Neutrophil (primary cell): ENCODE measurements at regions not wholly inside any gene's neighbourhood (a gene's known extent, or its start where the extent isn't known, plus 50 kb on each side); places are given as distances from the start of the nearest gene placed in this dataset.

Experiments used
- H3K27ac ChIP-seq: fragments of 200-600 bp; sonication (generic); 2 replicates; pipeline ENCODE4 v1.5.1; 2016; ENCODE audit warnings: mild to moderate bottlenecking, moderate library complexity
- H3K27me3 ChIP-seq: fragments of 200-600 bp; sonication (generic); 2 replicates; pipeline ENCODE4 v1.6.0; 2016; ENCODE audit warnings: mild to moderate bottlenecking
- H3K36me3 ChIP-seq: fragments of 200-600 bp; sonication (generic); 2 replicates; pipeline ENCODE4 v1.5.1; 2017
- H3K4me1 ChIP-seq, 2 experiments: fragments of 200-600 bp in 1 of 2; sonication (generic) in 1 of 2; 1 replicate in 1 of 2; 2 replicates in 1 of 2; pipeline versions ENCODE4 v1.5.1 to v1.6.1; 2013 to 2016; ENCODE audit warnings: low read depth in 1 of 2, low read length in 1 of 2, mild to moderate bottlenecking in 1 of 2, moderate library complexity in 1 of 2; ENCODE audit not compliant: control insufficient read depth in 1 of 2, insufficient read depth in 1 of 2
- H3K4me3 ChIP-seq, 2 experiments: fragments of 200-600 bp in 1 of 2; sonication (generic) in 1 of 2; 1 replicate in 1 of 2; 2 replicates in 1 of 2; pipeline ENCODE4 v1.5.1; 2013 to 2016; ENCODE audit warnings: low read depth in 1 of 2, low read length in 1 of 2, mild to moderate bottlenecking in 1 of 2, moderate library complexity in 1 of 2
- H3K9me3 ChIP-seq: fragments of 200-600 bp; sonication (generic); 2 replicates; pipeline ENCODE4 v1.5.1; 2016
- TF ChIP-seq, protein P1 (sequence below): fragments of 200-600 bp; sonication (generic); IDR thresholded peaks from 2 replicates; pipeline ENCODE4 v1.5.1; 2016; ENCODE audit warnings: antibody characterized with exemption

DNA sequence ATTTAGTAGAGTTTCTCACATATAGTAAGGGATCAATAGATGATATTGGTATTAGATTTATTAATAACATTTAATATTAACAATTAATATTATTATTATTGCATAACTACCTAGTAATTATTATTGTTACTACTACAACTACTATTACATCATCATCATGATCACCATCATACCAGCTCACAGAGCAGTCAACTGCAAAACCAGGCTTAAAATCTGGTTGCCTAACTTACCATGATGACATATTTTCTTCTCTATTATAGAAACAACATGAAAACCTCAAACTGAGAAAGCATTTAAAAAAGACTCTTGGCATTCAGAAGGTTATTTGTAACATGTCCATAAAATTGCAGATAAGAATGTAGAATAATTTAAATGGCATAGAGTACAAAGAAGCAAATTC lies 247.0 kb upstream of the TTC29 start:
- H3K27ac ChIP-seq = no peak overlapping the region
- H3K27me3 ChIP-seq = no peaks in the 10 kb centered on the region
- H3K36me3 ChIP-seq = no peaks in the 10 kb centered on the region
- TF ChIP-seq, protein P1, sequence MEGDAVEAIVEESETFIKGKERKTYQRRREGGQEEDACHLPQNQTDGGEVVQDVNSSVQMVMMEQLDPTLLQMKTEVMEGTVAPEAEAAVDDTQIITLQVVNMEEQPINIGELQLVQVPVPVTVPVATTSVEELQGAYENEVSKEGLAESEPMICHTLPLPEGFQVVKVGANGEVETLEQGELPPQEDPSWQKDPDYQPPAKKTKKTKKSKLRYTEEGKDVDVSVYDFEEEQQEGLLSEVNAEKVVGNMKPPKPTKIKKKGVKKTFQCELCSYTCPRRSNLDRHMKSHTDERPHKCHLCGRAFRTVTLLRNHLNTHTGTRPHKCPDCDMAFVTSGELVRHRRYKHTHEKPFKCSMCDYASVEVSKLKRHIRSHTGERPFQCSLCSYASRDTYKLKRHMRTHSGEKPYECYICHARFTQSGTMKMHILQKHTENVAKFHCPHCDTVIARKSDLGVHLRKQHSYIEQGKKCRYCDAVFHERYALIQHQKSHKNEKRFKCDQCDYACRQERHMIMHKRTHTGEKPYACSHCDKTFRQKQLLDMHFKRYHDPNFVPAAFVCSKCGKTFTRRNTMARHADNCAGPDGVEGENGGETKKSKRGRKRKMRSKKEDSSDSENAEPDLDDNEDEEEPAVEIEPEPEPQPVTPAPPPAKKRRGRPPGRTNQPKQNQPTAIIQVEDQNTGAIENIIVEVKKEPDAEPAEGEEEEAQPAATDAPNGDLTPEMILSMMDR = no peak
- H3K4me1 ChIP-seq = no peaks in the 10 kb centered on the region
- H3K4me3 ChIP-seq = no peak overlapping the region
- H3K9me3 ChIP-seq = no peaks in the 10 kb centered on the region

DNA sequence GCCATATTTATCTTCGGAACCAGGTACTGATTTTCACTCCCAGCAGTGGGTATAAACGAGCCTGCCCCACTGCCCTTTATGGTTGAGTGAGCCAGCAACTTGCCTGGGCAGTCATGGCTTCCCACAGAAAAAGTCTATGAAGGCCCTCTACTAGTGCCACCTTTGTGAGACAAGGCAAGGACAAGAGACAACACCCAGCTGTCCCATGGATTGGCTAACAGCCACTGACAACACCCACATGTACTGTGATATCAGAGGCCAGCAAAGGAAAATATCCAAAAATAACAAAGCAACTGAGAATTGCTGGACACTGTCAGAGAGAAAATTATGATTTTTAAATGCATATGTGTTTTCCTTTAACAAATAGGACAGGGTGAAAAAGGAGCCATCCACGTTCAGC lies 248.4 kb upstream of the TTC29 start:
- H3K27ac ChIP-seq = no peak overlapping the region
- TF ChIP-seq, protein P1 = no peak
- no peaks in the 10 kb centered on the region for H3K9me3 ChIP-seq
- no peak overlapping the region for H3K4me3 ChIP-seq
- no peaks in the 10 kb centered on the region for H3K4me1 ChIP-seq
- H3K27me3 ChIP-seq = no peaks in the 10 kb centered on the region
- no peaks in the 10 kb centered on the region for H3K36me3 ChIP-seq

DNA sequence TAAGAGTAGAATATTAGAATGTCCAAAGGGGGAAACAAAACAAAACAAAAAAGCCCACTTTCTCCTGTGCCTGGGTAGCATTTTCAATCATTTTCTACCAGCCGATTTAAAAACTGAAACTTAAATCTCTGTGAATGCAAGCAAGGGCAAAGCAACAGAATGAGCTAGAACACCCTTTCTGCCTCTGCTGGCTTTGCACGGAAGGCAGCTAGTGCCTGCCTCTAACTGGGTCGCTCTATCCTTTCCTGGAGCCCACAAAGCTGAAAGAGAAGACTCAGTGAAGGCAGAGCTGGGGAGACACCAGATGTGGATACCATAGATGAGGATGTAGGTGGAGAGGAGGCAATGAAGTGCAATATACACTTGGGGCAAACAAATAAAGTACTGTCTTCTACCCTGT lies 248.9 kb upstream of the TTC29 start:
- H3K9me3 ChIP-seq = no peaks in the 10 kb centered on the region
- H3K36me3 ChIP-seq = no peaks in the 10 kb centered on the region
- TF ChIP-seq, protein P1 = no peak
- H3K4me3 ChIP-seq = no peak overlapping the region
- no peaks in the 10 kb centered on the region for H3K4me1 ChIP-seq
- H3K27ac ChIP-seq = no peak overlapping the region
- H3K27me3 ChIP-seq = no peaks in the 10 kb centered on the region

DNA sequence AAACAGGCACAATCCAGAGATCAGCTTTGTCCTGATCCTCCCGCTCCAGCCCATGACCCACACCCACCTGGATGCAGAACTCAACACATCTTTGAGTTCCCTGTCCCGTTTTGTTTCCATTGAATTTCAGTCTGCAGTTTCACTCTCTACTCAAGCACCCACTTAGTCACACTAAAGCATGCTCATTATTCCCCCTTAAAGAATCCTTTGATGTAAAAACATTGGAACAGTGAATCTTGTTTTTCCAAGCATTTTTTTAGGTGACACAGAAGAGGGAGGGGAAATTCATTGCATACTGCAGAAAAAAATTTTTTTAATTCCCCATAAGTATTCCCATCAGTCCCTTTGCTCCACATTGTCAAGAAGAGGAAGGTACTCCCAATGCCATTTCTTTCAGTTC lies 249.7 kb upstream of the TTC29 start:
- TF ChIP-seq, protein P1 = no peak
- no peaks in the 10 kb centered on the region for H3K27me3 ChIP-seq

DNA sequence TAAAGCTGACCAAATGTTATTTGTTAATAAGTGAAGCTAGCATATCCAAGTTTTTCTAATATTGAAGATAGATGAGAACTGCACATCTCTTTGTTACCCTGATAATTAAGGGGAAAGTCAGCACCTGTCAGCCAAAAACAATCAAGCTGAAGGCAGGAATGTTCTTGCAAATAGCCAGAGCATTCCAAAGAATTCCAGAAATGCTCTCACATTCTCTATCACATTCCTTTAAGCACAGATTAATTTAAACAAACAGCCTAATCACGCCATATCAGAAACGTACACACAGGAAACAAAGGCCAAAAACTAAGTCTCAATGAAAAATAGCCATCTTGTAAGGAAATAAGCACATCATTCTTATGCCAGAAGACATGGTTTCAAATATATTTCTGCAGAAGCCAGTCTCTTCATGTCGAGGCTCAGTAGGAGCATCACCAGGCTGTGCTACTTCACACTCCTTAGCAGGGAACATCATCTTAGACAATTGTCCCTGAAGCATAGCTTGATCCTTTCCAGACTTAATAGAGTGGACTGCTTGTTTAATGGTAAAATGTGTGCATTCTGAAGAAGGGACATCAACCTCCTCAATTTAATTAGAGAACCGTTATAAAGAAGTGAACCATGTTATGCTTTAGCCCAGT lies 252.9 kb upstream of the TTC29 start:
- Histone ChIP-seq H3K36me3 (no peaks in the 10 kb centered on the region), H3K27ac (no peak overlapping the region), H3K4me3 (no peak overlapping the region), H3K4me1 (no peaks in the 10 kb centered on the region), H3K27me3 (no peaks in the 10 kb centered on the region), H3K9me3 (no peaks in the 10 kb centered on the region)
- TF ChIP-seq, protein P1 = no peak

More for the DNA sequence above, 249.7 kb upstream of the TTC29 start:
- H3K9me3 ChIP-seq = no peaks in the 10 kb centered on the region
- no peaks in the 10 kb centered on the region for H3K36me3 ChIP-seq
- no peak overlapping the region for H3K27ac ChIP-seq
- H3K4me1 ChIP-seq = no peaks in the 10 kb centered on the region
- no peak overlapping the region for H3K4me3 ChIP-seq
